ENCODE measurements at regions not wholly inside any gene's neighbourhood (a gene's known extent, or its start where the extent isn't known, plus 50 kb on each side); places are given as distances from the start of the nearest gene placed in this dataset.

DNA sequence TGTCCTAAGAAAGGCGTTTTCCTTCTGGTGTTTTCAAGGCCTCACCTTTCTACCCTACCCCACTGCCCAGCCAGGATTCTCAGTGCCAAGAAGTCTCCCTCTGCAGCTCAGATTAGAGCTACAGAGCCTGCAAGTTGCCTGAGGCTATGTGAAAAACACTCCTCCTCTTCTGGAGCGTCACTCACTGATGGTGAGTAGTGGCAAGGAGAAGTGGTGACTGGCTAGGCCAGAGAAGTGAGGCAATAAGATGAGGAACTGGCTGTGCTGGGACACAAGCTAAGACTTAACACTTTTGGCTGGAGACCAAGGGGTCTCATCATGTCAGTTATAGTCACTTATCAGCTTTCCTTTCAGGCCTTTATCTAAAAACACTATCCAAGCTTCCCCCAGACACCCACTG, 86.7 kb upstream of the PRKAR2B start:
- ChIA-PET POLR2A (no interaction called here), RAD21 (ENCODE audit: unreplicated experiment) (no interaction called here), CTCF (no interaction called here), SMC1A (ENCODE audit: uncharacterized antibody, unreplicated experiment) (interaction anchor here (1.6 kb wide), 1 partner anchor 10 kb away, joined by 7 read pairs; no protein-coding TSS in a partner anchor)
- Histone ChIP-seq H2AFZ (ENCODE audit: control insufficient read depth, low read depth, low read length) (no peak overlapping the region), H3K79me2 (ENCODE audit: control insufficient read depth, insufficient read depth, low read length) (no peaks in the 10 kb centered on the region), H3K4me1 (ENCODE audit: control insufficient read depth, insufficient read depth, low read length) (no peaks in the 10 kb centered on the region), H3K9ac (ENCODE audit: control insufficient read depth, insufficient read depth, low read length) (no peak overlapping the region), H3K27me3 (replicated peaks in 1 of 2; ENCODE audit: control insufficient read depth in 2 of 2, insufficient read depth in 2 of 2, low read length in 1 of 2) (peaks cover 2 to 6% of the 10 kb centered on the region in 2 experiments; a peak in 1 of 4 replicates), H3K4me2 (ENCODE audit: control insufficient read depth, insufficient read depth) (no peak overlapping the region), H3K27ac (ENCODE audit: control insufficient read depth, insufficient read depth) (no peak overlapping the region), H3K36me3 (ENCODE audit: control insufficient read depth in 2 of 2, insufficient read depth in 2 of 2, low read length in 1 of 2) (no peaks in the 10 kb centered on the region), H3K4me3 (no peak overlapping the region), H4K20me1 (ENCODE audit: control insufficient read depth, insufficient read depth) (no peaks in the 10 kb centered on the region), H3K9me3 (replicated peaks; ENCODE audit: control insufficient read depth, insufficient read depth, low read length) (no peaks in the 10 kb centered on the region)
- 26% methylated on average over 2 of the region's 2 CpGs for WGBS (ENCODE audit: insufficient coverage, insufficient replicate concordance, low lambda C conversion rate, missing lambda C conversion rate)
- no TSS peak for BruUV-seq (replicated peaks)
- in situ Hi-C loops (cut with MboI), result no loop called here
- FAIRE-seq, result no peak
- intact Hi-C loops (cut with micrococcal nuclease; ENCODE audit: unreplicated experiment), result no loop called here
- no peak for ATAC-seq
- no peak for DNase-seq (ENCODE audit: low read depth, low spot score)
- TF ChIP-seq LARP7 (IDR thresholded peaks at IDR 0.05), result no peak
- TF ChIP-seq, protein P1, sequence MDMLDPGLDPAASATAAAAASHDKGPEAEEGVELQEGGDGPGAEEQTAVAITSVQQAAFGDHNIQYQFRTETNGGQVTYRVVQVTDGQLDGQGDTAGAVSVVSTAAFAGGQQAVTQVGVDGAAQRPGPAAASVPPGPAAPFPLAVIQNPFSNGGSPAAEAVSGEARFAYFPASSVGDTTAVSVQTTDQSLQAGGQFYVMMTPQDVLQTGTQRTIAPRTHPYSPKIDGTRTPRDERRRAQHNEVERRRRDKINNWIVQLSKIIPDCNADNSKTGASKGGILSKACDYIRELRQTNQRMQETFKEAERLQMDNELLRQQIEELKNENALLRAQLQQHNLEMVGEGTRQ (IDR thresholded peaks at IDR 0.05; ENCODE audit: borderline replicate concordance, low read depth, low read length), result no peak
- TF ChIP-seq BRCA1 (IDR thresholded peaks at IDR 0.05; ENCODE audit: low read depth, low read length), result no peak
- TF ChIP-seq, protein P2, sequence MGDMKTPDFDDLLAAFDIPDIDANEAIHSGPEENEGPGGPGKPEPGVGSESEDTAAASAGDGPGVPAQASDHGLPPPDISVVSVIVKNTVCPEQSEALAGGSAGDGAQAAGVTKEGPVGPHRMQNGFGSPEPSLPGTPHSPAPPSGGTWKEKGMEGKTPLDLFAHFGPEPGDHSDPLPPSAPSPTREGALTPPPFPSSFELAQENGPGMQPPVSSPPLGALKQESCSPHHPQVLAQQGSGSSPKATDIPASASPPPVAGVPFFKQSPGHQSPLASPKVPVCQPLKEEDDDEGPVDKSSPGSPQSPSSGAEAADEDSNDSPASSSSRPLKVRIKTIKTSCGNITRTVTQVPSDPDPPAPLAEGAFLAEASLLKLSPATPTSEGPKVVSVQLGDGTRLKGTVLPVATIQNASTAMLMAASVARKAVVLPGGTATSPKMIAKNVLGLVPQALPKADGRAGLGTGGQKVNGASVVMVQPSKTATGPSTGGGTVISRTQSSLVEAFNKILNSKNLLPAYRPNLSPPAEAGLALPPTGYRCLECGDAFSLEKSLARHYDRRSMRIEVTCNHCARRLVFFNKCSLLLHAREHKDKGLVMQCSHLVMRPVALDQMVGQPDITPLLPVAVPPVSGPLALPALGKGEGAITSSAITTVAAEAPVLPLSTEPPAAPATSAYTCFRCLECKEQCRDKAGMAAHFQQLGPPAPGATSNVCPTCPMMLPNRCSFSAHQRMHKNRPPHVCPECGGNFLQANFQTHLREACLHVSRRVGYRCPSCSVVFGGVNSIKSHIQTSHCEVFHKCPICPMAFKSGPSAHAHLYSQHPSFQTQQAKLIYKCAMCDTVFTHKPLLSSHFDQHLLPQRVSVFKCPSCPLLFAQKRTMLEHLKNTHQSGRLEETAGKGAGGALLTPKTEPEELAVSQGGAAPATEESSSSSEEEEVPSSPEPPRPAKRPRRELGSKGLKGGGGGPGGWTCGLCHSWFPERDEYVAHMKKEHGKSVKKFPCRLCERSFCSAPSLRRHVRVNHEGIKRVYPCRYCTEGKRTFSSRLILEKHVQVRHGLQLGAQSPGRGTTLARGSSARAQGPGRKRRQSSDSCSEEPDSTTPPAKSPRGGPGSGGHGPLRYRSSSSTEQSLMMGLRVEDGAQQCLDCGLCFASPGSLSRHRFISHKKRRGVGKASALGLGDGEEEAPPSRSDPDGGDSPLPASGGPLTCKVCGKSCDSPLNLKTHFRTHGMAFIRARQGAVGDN (IDR thresholded peaks at IDR 0.05), result no peak
- no peak for TF ChIP-seq EP300 (IDR thresholded peaks at IDR 0.05; ENCODE audit: borderline replicate concordance in 1 of 2, control insufficient read depth in 1 of 2, low read depth in 2 of 2, low read length in 2 of 2)
- TF ChIP-seq CREB1 (IDR thresholded peaks at IDR 0.05; ENCODE audit: low read depth), result no peak
- TF ChIP-seq PAX5 (IDR thresholded peaks at IDR 0.05; ENCODE audit: borderline replicate concordance, low read depth, low read length), result no peak
- no peak for TF ChIP-seq POU2F2 (IDR thresholded peaks at IDR 0.05; ENCODE audit: borderline replicate concordance, low read depth, low read length)
- no peak for TF ChIP-seq WRNIP1 (IDR thresholded peaks at IDR 0.05; ENCODE audit: borderline replicate concordance, low read depth, low read length)
- no peak for TF ChIP-seq POLR2AphosphoS5 (IDR thresholded peaks at IDR 0.05; ENCODE audit: low read length)
- no peak for TF ChIP-seq IKZF1 (conservative IDR thresholded peaks at IDR 0.05)
- no peak for TF ChIP-seq ATF7 (IDR thresholded peaks at IDR 0.05; ENCODE audit: low read depth)
- no peak for TF ChIP-seq HCFC1 (IDR thresholded peaks at IDR 0.05; ENCODE audit: low read length)
- TF ChIP-seq HDGF (IDR thresholded peaks at IDR 0.05), result no peak
- TF ChIP-seq, protein P3, sequence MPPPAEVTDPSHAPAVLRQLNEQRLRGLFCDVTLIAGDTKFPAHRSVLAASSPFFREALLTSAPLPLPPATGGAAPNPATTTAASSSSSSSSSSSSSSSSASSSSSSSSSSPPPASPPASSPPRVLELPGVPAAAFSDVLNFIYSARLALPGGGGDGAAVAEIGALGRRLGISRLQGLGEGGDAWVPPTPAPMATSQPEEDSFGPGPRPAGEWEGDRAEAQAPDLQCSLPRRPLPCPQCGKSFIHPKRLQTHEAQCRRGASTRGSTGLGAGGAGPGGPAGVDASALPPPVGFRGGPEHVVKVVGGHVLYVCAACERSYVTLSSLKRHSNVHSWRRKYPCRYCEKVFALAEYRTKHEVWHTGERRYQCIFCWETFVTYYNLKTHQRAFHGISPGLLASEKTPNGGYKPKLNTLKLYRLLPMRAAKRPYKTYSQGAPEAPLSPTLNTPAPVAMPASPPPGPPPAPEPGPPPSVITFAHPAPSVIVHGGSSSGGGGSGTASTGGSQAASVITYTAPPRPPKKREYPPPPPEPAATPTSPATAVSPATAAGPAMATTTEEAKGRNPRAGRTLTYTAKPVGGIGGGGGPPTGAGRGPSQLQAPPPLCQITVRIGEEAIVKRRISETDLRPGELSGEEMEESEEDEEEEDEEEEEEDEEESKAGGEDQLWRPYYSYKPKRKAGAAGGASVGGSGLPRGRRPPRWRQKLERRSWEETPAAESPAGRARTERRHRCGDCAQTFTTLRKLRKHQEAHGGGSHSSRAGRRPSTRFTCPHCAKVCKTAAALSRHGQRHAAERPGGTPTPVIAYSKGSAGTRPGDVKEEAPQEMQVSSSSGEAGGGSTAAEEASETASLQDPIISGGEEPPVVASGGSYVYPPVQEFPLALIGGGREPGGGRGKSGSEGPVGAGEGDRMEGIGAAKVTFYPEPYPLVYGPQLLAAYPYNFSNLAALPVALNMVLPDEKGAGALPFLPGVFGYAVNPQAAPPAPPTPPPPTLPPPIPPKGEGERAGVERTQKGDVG (CRISPR knock-in tag; IDR thresholded peaks at IDR 0.05), result no peak
- TF ChIP-seq, protein P4, sequence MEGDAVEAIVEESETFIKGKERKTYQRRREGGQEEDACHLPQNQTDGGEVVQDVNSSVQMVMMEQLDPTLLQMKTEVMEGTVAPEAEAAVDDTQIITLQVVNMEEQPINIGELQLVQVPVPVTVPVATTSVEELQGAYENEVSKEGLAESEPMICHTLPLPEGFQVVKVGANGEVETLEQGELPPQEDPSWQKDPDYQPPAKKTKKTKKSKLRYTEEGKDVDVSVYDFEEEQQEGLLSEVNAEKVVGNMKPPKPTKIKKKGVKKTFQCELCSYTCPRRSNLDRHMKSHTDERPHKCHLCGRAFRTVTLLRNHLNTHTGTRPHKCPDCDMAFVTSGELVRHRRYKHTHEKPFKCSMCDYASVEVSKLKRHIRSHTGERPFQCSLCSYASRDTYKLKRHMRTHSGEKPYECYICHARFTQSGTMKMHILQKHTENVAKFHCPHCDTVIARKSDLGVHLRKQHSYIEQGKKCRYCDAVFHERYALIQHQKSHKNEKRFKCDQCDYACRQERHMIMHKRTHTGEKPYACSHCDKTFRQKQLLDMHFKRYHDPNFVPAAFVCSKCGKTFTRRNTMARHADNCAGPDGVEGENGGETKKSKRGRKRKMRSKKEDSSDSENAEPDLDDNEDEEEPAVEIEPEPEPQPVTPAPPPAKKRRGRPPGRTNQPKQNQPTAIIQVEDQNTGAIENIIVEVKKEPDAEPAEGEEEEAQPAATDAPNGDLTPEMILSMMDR (IDR thresholded peaks at IDR 0.05 in 2 of 3, conservative IDR thresholded peaks at IDR 0.05 in 1 of 3; ENCODE audit: control insufficient read depth in 2 of 3, extremely low read depth in 1 of 3, insufficient read depth in 1 of 3, low read depth in 3 of 3, low read length in 3 of 3), result no peak

Data from GM12878 (cell line).